Progenitor cell of endocrine pancreas (in vitro differentiated cells): ENCODE measurements at regions not wholly inside any gene's neighbourhood (a gene's known extent, or its start where the extent isn't known, plus 50 kb on each side); places are given as distances from the start of the nearest gene placed in this dataset.
"Not testable (repeated sequence)": the region's sequence is repeated elsewhere in the genome, so short reads cannot be mapped to it uniquely, and the experiment has no call there.

ENCODE experiments used
- DNase-seq: peaks from one replicate; pipeline ENCODE4 v3.0.0; 2021; ENCODE audit warnings: low spot score; ENCODE audit not compliant: unreplicated experiment
- H3K27ac Mint-ChIP-seq: 2 replicates; pipeline ENCODE4 v1.8.0; 2021; ENCODE audit warnings: mild to moderate bottlenecking, moderate library complexity, mixed read lengths
- H3K27me3 Mint-ChIP-seq: 2 replicates; pipeline ENCODE4 v1.8.0; 2021; ENCODE audit warnings: mixed read lengths
- H3K36me3 Mint-ChIP-seq: 2 replicates; pipeline ENCODE4 v1.8.0; 2022; ENCODE audit warnings: mixed read lengths; ENCODE audit not compliant: insufficient read depth
- H3K4me1 Mint-ChIP-seq: 2 replicates; pipeline ENCODE4 v1.8.0; 2021; ENCODE audit warnings: low read depth, mixed read lengths
- H3K4me3 Mint-ChIP-seq: 2 replicates; pipeline ENCODE4 v1.8.0; 2021; ENCODE audit warnings: low read depth, mild to moderate bottlenecking, moderate library complexity, mixed read lengths
- H3K9me3 Mint-ChIP-seq: 2 replicates; pipeline ENCODE4 v1.8.0; 2021; ENCODE audit warnings: low read depth, mixed read lengths
- CTCF ChIP-seq: fragments of 200-600 bp; sonication (generic); IDR thresholded peaks from one replicate; pipeline ENCODE4 v1.5.0; 2021; ENCODE audit warnings: antibody characterized with exemption, mild to moderate bottlenecking; ENCODE audit not compliant: unreplicated experiment

DNA sequence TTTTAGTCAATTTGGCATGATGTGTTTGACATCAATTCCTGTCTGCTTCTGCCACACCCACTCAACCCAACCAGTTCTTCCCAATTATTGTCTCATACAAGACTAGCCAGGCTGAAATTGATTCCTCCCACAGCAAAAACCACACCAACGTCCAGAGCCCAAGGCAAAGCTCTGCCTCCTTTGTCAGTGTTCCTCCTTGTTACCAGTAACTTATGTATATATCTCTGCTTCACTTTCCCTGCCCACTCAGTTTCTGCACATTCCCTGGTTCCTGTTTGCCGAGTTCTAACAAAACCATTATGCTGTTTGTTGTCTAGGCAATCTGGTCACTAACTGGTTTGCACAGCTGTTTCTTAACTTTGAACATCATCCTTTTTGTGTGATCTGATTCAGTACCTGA, 547.9 kb upstream of the PTCHD4 start:
- TF ChIP-seq CTCF, result no peak
- H3K4me1 Mint-ChIP-seq, result peaks cover 7% of the 10 kb centered on the region

DNA sequence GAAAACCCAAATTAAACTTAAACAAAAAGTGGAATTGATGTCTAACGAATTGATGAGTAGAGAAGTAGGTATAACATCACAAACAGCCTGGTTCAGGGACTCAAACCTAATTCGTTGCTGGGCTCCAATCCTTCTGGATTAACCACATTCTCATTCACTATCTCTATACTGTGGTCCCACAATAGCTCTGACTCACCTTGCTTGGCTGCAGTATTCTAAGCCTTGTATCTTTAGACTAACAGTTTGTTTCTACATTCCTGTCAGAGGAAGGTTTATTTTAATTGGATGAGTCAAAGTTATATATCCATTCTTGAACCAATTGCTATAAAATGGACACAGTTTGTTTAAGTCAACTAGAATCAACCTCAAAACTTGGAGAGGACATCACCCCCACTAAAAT, 530.5 kb upstream of the PTCHD4 start:
- no peak overlapping the region for H3K4me3 Mint-ChIP-seq
- H3K4me1 Mint-ChIP-seq, result no peaks in the 10 kb centered on the region
- no peak overlapping the region for H3K27ac Mint-ChIP-seq
- TF ChIP-seq CTCF, result no peak
- H3K9me3 Mint-ChIP-seq, result peaks cover 23% of the 10 kb centered on the region
- no peak for DNase-seq
- H3K36me3 Mint-ChIP-seq, result no peaks in the 10 kb centered on the region
- H3K27me3 Mint-ChIP-seq, result no peaks in the 10 kb centered on the region

More for the DNA sequence above, 547.9 kb upstream of the PTCHD4 start:
- Mint-ChIP-seq H3K27ac (no peak overlapping the region), H3K27me3 (no peaks in the 10 kb centered on the region), H3K36me3 (no peaks in the 10 kb centered on the region), H3K4me3 (no peak overlapping the region), H3K9me3 (no peaks in the 10 kb centered on the region)
- no peak for DNase-seq

DNA sequence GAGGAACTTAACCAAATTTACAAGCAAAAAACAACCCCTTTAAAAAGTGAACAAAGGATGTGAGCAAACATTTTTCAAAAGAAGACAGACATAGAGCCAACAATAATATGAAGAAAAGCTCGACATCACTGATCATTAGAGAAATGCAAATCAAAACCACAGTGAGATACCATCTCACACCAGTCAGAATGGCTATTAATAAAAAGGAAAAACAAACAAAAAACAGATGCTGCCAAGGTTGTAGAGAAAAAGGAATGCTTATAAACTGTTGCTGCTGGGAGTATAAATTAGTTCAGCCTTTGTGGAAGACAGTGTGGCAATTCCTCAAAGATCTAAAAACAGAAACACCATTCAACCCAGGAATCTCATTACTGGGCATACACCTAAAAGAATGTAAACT, 527.8 kb upstream of the PTCHD4 start:
- H3K27ac Mint-ChIP-seq, DNase-seq, H3K27me3 Mint-ChIP-seq, H3K4me3 Mint-ChIP-seq, H3K36me3 Mint-ChIP-seq, H3K4me1 Mint-ChIP-seq: not testable (repeated sequence)
- H3K9me3 Mint-ChIP-seq, result peaks cover 21% of the 10 kb centered on the region

GRCh38 chr6:48630511-48630910, 519.5 kb upstream of the PTCHD4 start:
- Mint-ChIP-seq H3K4me1 (no peaks in the 10 kb centered on the region), H3K27me3 (no peaks in the 10 kb centered on the region), H3K9me3 (no peaks in the 10 kb centered on the region), H3K4me3 (no peak overlapping the region), H3K36me3 (no peaks in the 10 kb centered on the region), H3K27ac (no peak overlapping the region)
- no peak for TF ChIP-seq CTCF
- DNase-seq, result no peak

DNA sequence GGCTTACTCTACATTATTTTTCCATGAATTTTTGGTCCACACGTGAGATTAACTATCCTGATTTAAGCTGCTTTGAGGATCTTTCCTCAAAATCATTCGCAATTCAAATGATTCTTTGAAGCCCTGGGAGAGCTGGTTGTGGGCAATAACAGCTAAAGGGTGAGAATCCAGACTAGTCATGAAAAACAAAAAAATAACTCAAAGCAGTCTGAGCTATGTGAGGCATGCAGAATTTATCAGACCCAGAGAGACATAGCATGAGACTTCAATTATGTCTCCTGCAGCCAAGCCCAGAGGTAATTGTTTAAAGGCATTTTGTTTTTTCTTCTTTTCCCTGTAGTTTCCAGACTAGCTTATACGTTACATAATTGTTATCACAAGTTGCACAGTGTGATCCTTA, 517.3 kb upstream of the PTCHD4 start:
- no peak overlapping the region for H3K4me3 Mint-ChIP-seq
- H3K9me3 Mint-ChIP-seq, result no peaks in the 10 kb centered on the region
- no peaks in the 10 kb centered on the region for H3K4me1 Mint-ChIP-seq
- no peak overlapping the region for H3K27ac Mint-ChIP-seq
- no peak for TF ChIP-seq CTCF
- no peaks in the 10 kb centered on the region for H3K36me3 Mint-ChIP-seq
- no peaks in the 10 kb centered on the region for H3K27me3 Mint-ChIP-seq
- DNase-seq, result no peak

DNA sequence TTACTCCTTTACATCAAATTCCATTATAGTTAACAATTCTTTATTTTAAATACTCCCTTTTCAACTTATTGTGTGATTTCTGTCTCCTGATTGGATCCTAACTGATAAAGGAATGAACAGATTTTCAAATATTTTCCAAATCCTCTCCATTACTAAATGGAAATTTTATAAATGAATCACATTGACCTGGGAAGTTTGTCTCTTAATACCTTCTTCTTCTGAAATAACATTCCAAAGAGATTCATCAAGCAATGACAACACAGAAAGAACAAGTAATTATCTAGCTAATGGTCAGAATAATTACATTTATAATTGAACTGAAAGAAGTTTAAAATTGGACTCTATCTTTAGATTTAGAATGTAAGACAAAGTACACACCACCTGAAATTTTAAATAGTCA, 515.4 kb upstream of the PTCHD4 start:
- Mint-ChIP-seq H3K4me1 (no peaks in the 10 kb centered on the region), H3K9me3 (no peaks in the 10 kb centered on the region)
- TF ChIP-seq CTCF, result no peak

More for the DNA sequence above, 515.4 kb upstream of the PTCHD4 start:
- Mint-ChIP-seq H3K27me3 (no peaks in the 10 kb centered on the region), H3K27ac (no peak overlapping the region), H3K36me3 (no peaks in the 10 kb centered on the region), H3K4me3 (no peak overlapping the region)
- no peak for DNase-seq
